WTC11 (cell line): ENCODE measurements at regions not wholly inside any gene's neighbourhood (a gene's known extent, or its start where the extent isn't known, plus 50 kb on each side); places are given as distances from the start of the nearest gene placed in this dataset.

Source experiments
- ATAC-seq: fragments of 200-7000 bp; cut with Tn5 transposase; 2 replicates; pipeline ENCODE4 v1.10.0; 2021; ENCODE audit warnings: mild to moderate bottlenecking, moderate library complexity
- CTCF ChIA-PET: fragments of 300-600 bp; sonication (Branson Sonifier 250); formaldehyde crosslinking; loops from one replicate; lab custom pipeline; 2021; ENCODE audit warnings: antibody characterized with exemption; lab: Charles Lee
- POLR2A ChIA-PET: fragments of 350-600 bp; sonication (Branson Sonifier 250); formaldehyde crosslinking; loops from one replicate; lab custom pipeline; 2021; ENCODE audit warnings: antibody characterized with exemption; lab: Charles Lee
- DNase-seq: peaks from one replicate; pipeline ENCODE4 v3.0.0; 2021; ENCODE audit warnings: low spot score
- H3K27ac Mint-ChIP-seq: 2 replicates; pipeline ENCODE4 v1.8.0; 2021; ENCODE audit warnings: mixed read lengths
- H3K27me3 Mint-ChIP-seq: 2 replicates; pipeline ENCODE4 v1.8.0; 2021; ENCODE audit warnings: low read depth, mild to moderate bottlenecking, moderate library complexity, mixed read lengths
- H3K36me3 Mint-ChIP-seq: 2 replicates; pipeline ENCODE4 v1.8.0; 2021; ENCODE audit warnings: mixed read lengths
- H3K4me1 Mint-ChIP-seq: 2 replicates; pipeline ENCODE4 v1.8.0; 2022; ENCODE audit warnings: mixed read lengths
- H3K4me3 Mint-ChIP-seq: 2 replicates; pipeline ENCODE4 v1.8.0; 2021; ENCODE audit warnings: mild to moderate bottlenecking, moderate library complexity, mixed read lengths
- H3K9me3 Mint-ChIP-seq: 2 replicates; pipeline ENCODE4 v1.8.0; 2021; ENCODE audit warnings: mixed read lengths
- ETV6 ChIP-seq: sonication (generic); formaldehyde crosslinking; IDR thresholded peaks from 2 replicates; pipeline ENCODE4 v1.8.1; 2022; ENCODE audit warnings: mild to moderate bottlenecking, missing genetic modification reagents
- GTF2I ChIP-seq: fragments of 250-450 bp; sonication (Bioruptor Pico); conservative IDR thresholded peaks from 2 replicates; pipeline ENCODE4 v1.4.0; 2021; ENCODE audit warnings: mild to moderate bottlenecking
- JAZF1 ChIP-seq: fragments of 250-450 bp; sonication (Bioruptor Pico); IDR thresholded peaks from 2 replicates; pipeline ENCODE4 v1.9.0; 2021; ENCODE audit warnings: moderate library complexity, mild to moderate bottlenecking, inconsistent platforms
- KAT7 ChIP-seq: sonication (generic); formaldehyde crosslinking; IDR thresholded peaks from 2 replicates; pipeline ENCODE4 v1.8.1; 2023; ENCODE audit warnings: missing genetic modification reagents, mild to moderate bottlenecking, borderline replicate concordance
- PRRX2 ChIP-seq: fragments of 250-450 bp; sonication (Bioruptor Pico); IDR thresholded peaks from 2 replicates; pipeline ENCODE4 v1.8.0; 2021; ENCODE audit warnings: mild to moderate bottlenecking
- RELA ChIP-seq: sonication (generic); formaldehyde crosslinking; IDR thresholded peaks from 2 replicates; pipeline ENCODE4 v1.8.1; 2022; ENCODE audit warnings: missing genetic modification reagents, mild to moderate bottlenecking, borderline replicate concordance
- RORB ChIP-seq: fragments of 250-450 bp; sonication (Bioruptor Pico); IDR thresholded peaks from 2 replicates; pipeline ENCODE4 v1.9.0; 2021; ENCODE audit warnings: mild to moderate bottlenecking
- ZNF121 ChIP-seq: sonication (generic); formaldehyde crosslinking; IDR thresholded peaks from 2 replicates; pipeline ENCODE4 v1.8.0; 2023; ENCODE audit warnings: missing genetic modification reagents
- ZNF138 ChIP-seq: sonication (generic); formaldehyde crosslinking; conservative IDR thresholded peaks from 2 replicates; pipeline ENCODE4 v1.8.1; 2022; ENCODE audit warnings: mild to moderate bottlenecking, moderate library complexity, missing genetic modification reagents
- ZNF219 ChIP-seq: sonication (generic); formaldehyde crosslinking; IDR thresholded peaks from 2 replicates; pipeline ENCODE4 v1.8.0; 2023; ENCODE audit warnings: missing genetic modification reagents, mild to moderate bottlenecking, borderline replicate concordance
- ZNF232 ChIP-seq: sonication (generic); formaldehyde crosslinking; IDR thresholded peaks from 2 replicates; pipeline ENCODE4 v1.8.0; 2022; ENCODE audit warnings: mild to moderate bottlenecking, missing genetic modification reagents
- ZNF671 ChIP-seq: fragments of 250-450 bp; sonication (Bioruptor Pico); IDR thresholded peaks from 2 replicates; pipeline ENCODE4 v1.8.0; 2021; ENCODE audit warnings: mild to moderate bottlenecking
- TF ChIP-seq, protein P1 (sequence below): fragments of 250-450 bp; sonication (Bioruptor Pico); IDR thresholded peaks from 2 replicates; pipeline ENCODE4 v1.9.0; 2021; ENCODE audit warnings: moderate library complexity, mild to moderate bottlenecking, inconsistent platforms, borderline replicate concordance
- TF ChIP-seq, protein P2 (sequence below): sonication (generic); formaldehyde crosslinking; IDR thresholded peaks from 2 replicates; pipeline ENCODE4 v1.8.1; 2022; ENCODE audit warnings: missing genetic modification reagents, borderline replicate concordance
- TF ChIP-seq, protein P3 (sequence below): sonication (generic); formaldehyde crosslinking; IDR thresholded peaks from 2 replicates; pipeline ENCODE4 v1.8.1; 2023; ENCODE audit warnings: mild to moderate bottlenecking, missing genetic modification reagents
- TF ChIP-seq, protein P4 (sequence below): sonication (generic); formaldehyde crosslinking; IDR thresholded peaks from 2 replicates; pipeline ENCODE4 v1.8.0; 2023; ENCODE audit warnings: missing genetic modification reagents, mild to moderate bottlenecking, borderline replicate concordance
- TF ChIP-seq, protein P5 (sequence below): sonication (generic); formaldehyde crosslinking; IDR thresholded peaks from 2 replicates; pipeline ENCODE4 v1.8.0; 2022; ENCODE audit warnings: missing genetic modification reagents
- TF ChIP-seq, protein P6 (sequence below): fragments of 250-450 bp; sonication (Bioruptor Pico); IDR thresholded peaks from 2 replicates; pipeline ENCODE4 v1.9.0; 2021; ENCODE audit warnings: mild to moderate bottlenecking

DNA sequence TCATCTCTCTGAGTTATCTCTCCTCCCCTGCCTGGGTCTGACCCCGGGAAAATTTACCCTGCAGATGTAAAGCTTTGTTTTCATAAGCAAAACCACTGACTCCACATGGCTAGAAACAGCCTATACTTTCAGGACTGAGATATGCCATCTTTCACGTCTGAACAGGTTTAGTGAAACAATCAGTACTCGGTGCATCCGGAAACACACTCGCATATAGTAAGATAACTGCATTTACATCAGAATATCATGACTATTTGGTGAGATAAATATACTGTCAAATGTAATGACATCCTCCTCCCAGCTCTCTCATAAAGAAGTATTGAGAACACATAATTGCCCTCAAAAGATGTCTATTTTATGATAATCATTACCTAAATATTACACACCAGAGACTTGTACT is 172.8 kb downstream of the EFNB2 start:
- TF ChIP-seq ZNF219 (CRISPR knock-in tag): no peak
- TF ChIP-seq ETV6 (CRISPR knock-in tag): no peak
- TF ChIP-seq, protein P1, sequence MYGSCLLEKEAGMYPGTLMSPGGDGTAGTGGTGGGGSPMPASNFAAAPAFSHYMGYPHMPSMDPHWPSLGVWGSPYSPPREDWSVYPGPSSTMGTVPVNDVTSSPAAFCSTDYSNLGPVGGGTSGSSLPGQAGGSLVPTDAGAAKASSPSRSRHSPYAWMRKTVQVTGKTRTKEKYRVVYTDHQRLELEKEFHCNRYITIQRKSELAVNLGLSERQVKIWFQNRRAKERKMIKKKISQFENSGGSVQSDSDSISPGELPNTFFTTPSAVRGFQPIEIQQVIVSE (CRISPR knock-in tag): no peak
- ChIA-PET POLR2A (no interaction called here), CTCF (interaction anchor here (0.9 kb wide), 1 partner anchor 12 kb away, joined by 4 read pairs; no protein-coding TSS in a partner anchor)
- Mint-ChIP-seq H3K4me3 (no peak overlapping the region), H3K27me3 (no peaks in the 10 kb centered on the region; the same call in 1 of the 2 replicates), H3K27ac (no peak overlapping the region), H3K9me3 (peaks cover 23% of the 10 kb centered on the region), H3K36me3 (peaks cover 7% of the 10 kb centered on the region), H3K4me1 (0 out of 2 replicates have a peak, but pooled peaks cover 2% of the 10 kb centered on the region)
- DNase-seq (no peak), ATAC-seq (no peak)

DNA sequence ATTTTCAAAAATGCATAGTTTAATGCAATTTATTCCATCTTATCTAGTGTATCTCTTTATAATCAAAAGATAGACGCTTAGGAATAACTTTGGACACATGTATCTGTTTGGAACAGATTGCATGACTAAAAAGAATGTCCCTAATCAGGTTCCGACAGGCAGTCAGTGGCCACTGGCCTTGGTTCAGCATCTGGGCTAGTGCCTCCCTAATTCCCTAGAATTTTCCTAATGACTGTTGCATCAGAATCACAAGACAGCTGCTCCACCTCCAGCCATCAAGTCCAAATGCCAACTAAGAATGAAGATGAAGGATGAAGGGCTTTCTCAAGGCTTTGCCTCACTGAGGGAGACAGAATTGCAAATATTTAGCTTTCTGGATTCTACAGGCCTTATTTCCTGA is 173.8 kb downstream of the EFNB2 start:
- TF ChIP-seq, protein P2, sequence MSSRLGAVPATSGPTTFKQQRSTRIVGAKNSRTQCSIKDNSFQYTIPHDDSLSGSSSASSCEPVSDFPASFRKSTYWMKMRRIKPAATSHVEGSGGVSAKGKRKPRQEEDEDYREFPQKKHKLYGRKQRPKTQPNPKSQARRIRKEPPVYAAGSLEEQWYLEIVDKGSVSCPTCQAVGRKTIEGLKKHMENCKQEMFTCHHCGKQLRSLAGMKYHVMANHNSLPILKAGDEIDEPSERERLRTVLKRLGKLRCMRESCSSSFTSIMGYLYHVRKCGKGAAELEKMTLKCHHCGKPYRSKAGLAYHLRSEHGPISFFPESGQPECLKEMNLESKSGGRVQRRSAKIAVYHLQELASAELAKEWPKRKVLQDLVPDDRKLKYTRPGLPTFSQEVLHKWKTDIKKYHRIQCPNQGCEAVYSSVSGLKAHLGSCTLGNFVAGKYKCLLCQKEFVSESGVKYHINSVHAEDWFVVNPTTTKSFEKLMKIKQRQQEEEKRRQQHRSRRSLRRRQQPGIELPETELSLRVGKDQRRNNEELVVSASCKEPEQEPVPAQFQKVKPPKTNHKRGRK (CRISPR knock-in tag): no peak
- TF ChIP-seq JAZF1 (CRISPR knock-in tag): no peak
- no peak for TF ChIP-seq KAT7 (CRISPR knock-in tag)
- TF ChIP-seq, protein P3, sequence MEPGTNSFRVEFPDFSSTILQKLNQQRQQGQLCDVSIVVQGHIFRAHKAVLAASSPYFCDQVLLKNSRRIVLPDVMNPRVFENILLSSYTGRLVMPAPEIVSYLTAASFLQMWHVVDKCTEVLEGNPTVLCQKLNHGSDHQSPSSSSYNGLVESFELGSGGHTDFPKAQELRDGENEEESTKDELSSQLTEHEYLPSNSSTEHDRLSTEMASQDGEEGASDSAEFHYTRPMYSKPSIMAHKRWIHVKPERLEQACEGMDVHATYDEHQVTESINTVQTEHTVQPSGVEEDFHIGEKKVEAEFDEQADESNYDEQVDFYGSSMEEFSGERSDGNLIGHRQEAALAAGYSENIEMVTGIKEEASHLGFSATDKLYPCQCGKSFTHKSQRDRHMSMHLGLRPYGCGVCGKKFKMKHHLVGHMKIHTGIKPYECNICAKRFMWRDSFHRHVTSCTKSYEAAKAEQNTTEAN (CRISPR knock-in tag): no peak
- TF ChIP-seq, protein P4, sequence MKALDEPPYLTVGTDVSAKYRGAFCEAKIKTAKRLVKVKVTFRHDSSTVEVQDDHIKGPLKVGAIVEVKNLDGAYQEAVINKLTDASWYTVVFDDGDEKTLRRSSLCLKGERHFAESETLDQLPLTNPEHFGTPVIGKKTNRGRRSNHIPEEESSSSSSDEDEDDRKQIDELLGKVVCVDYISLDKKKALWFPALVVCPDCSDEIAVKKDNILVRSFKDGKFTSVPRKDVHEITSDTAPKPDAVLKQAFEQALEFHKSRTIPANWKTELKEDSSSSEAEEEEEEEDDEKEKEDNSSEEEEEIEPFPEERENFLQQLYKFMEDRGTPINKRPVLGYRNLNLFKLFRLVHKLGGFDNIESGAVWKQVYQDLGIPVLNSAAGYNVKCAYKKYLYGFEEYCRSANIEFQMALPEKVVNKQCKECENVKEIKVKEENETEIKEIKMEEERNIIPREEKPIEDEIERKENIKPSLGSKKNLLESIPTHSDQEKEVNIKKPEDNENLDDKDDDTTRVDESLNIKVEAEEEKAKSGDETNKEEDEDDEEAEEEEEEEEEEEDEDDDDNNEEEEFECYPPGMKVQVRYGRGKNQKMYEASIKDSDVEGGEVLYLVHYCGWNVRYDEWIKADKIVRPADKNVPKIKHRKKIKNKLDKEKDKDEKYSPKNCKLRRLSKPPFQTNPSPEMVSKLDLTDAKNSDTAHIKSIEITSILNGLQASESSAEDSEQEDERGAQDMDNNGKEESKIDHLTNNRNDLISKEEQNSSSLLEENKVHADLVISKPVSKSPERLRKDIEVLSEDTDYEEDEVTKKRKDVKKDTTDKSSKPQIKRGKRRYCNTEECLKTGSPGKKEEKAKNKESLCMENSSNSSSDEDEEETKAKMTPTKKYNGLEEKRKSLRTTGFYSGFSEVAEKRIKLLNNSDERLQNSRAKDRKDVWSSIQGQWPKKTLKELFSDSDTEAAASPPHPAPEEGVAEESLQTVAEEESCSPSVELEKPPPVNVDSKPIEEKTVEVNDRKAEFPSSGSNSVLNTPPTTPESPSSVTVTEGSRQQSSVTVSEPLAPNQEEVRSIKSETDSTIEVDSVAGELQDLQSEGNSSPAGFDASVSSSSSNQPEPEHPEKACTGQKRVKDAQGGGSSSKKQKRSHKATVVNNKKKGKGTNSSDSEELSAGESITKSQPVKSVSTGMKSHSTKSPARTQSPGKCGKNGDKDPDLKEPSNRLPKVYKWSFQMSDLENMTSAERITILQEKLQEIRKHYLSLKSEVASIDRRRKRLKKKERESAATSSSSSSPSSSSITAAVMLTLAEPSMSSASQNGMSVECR (CRISPR knock-in tag): no peak
- no peak for TF ChIP-seq PRRX2
- no peak for TF ChIP-seq RELA (CRISPR knock-in tag)
- H3K4me3 Mint-ChIP-seq: no peak overlapping the region
- CTCF ChIA-PET: no interaction called here
- no peak overlapping the region for H3K27ac Mint-ChIP-seq
- no peak for DNase-seq
- H3K27me3 Mint-ChIP-seq: no peaks in the 10 kb centered on the region; the same call in 1 of the 2 replicates
- POLR2A ChIA-PET: no interaction called here
- peaks cover 7% of the 10 kb centered on the region for H3K36me3 Mint-ChIP-seq
- no peak for ATAC-seq
- 0 out of 2 replicates have a peak, but pooled peaks cover 2% of the 10 kb centered on the region for H3K4me1 Mint-ChIP-seq
- H3K9me3 Mint-ChIP-seq: peaks cover 23% of the 10 kb centered on the region

DNA sequence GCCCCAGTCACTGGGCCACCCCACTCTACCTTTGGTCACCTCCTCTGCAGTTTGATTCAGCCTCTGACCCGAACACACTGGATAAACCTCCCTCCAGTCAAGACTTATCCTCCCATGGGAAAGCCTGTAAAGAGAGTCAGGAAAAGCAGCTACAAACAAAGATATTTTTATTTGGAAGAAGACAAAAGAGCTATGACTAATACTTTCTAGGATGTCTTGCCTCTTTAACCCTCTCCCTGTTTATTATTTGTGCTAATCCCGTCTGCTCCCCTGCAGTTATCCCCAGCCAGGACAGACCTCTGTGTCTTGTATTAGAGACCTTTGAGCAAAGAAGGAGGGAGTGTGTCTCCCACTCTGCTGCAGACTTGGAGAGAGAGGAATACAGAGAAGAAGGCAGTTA is 178.3 kb downstream of the EFNB2 start:
- POLR2A ChIA-PET: interaction anchor here (0.6 kb wide), 1 partner anchor 17 kb away, joined by 3 read pairs; no protein-coding TSS in a partner anchor
- H3K4me1 Mint-ChIP-seq: peaks cover 6% of the 10 kb centered on the region
- no peak overlapping the region for H3K27ac Mint-ChIP-seq
- peaks cover 7% of the 10 kb centered on the region; the same call in 1 of the 2 replicates for H3K9me3 Mint-ChIP-seq
- ATAC-seq (no peak), DNase-seq (no peak)
- CTCF ChIA-PET: no interaction called here
- H3K36me3 Mint-ChIP-seq: no peaks in the 10 kb centered on the region; the same call in 1 of the 2 replicates
- no peak overlapping the region for H3K4me3 Mint-ChIP-seq
- H3K27me3 Mint-ChIP-seq: no peaks in the 10 kb centered on the region; the same call in 1 of the 2 replicates
- TF ChIP-seq ZNF671 (CRISPR knock-in tag) (no peak), ZNF232 (CRISPR knock-in tag) (no peak), RORB (no peak), GTF2I (CRISPR knock-in tag) (no peak), ZNF121 (CRISPR knock-in tag) (no peak), ZNF138 (no peak)
- TF ChIP-seq, protein P5, sequence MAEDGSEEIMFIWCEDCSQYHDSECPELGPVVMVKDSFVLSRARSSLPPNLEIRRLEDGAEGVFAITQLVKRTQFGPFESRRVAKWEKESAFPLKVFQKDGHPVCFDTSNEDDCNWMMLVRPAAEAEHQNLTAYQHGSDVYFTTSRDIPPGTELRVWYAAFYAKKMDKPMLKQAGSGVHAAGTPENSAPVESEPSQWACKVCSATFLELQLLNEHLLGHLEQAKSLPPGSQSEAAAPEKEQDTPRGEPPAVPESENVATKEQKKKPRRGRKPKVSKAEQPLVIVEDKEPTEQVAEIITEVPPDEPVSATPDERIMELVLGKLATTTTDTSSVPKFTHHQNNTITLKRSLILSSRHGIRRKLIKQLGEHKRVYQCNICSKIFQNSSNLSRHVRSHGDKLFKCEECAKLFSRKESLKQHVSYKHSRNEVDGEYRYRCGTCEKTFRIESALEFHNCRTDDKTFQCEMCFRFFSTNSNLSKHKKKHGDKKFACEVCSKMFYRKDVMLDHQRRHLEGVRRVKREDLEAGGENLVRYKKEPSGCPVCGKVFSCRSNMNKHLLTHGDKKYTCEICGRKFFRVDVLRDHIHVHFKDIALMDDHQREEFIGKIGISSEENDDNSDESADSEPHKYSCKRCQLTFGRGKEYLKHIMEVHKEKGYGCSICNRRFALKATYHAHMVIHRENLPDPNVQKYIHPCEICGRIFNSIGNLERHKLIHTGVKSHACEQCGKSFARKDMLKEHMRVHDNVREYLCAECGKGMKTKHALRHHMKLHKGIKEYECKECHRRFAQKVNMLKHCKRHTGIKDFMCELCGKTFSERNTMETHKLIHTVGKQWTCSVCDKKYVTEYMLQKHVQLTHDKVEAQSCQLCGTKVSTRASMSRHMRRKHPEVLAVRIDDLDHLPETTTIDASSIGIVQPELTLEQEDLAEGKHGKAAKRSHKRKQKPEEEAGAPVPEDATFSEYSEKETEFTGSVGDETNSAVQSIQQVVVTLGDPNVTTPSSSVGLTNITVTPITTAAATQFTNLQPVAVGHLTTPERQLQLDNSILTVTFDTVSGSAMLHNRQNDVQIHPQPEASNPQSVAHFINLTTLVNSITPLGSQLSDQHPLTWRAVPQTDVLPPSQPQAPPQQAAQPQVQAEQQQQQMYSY (CRISPR knock-in tag): no peak
- TF ChIP-seq, protein P6, sequence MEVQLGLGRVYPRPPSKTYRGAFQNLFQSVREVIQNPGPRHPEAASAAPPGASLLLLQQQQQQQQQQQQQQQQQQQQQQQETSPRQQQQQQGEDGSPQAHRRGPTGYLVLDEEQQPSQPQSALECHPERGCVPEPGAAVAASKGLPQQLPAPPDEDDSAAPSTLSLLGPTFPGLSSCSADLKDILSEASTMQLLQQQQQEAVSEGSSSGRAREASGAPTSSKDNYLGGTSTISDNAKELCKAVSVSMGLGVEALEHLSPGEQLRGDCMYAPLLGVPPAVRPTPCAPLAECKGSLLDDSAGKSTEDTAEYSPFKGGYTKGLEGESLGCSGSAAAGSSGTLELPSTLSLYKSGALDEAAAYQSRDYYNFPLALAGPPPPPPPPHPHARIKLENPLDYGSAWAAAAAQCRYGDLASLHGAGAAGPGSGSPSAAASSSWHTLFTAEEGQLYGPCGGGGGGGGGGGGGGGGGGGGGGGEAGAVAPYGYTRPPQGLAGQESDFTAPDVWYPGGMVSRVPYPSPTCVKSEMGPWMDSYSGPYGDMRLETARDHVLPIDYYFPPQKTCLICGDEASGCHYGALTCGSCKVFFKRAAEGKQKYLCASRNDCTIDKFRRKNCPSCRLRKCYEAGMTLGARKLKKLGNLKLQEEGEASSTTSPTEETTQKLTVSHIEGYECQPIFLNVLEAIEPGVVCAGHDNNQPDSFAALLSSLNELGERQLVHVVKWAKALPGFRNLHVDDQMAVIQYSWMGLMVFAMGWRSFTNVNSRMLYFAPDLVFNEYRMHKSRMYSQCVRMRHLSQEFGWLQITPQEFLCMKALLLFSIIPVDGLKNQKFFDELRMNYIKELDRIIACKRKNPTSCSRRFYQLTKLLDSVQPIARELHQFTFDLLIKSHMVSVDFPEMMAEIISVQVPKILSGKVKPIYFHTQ: no peak
